ENCODE measurements at regions not wholly inside any gene's neighbourhood (a gene's known extent, or its start where the extent isn't known, plus 50 kb on each side); places are given as distances from the start of the nearest gene placed in this dataset.

- no peak for DNase-seq (ENCODE audit: low read depth in 1 of 2, low spot score in 1 of 2)
- TF ChIP-seq POLR2AphosphoS5 (IDR thresholded peaks at IDR 0.05; ENCODE audit: low read depth) (no peak), GABPA (IDR thresholded peaks at IDR 0.05; ENCODE audit: low read depth) (no peak), SPI1 (IDR thresholded peaks at IDR 0.05; ENCODE audit: borderline replicate concordance, low read depth) (no peak)
- Histone ChIP-seq H3K27me3 (ENCODE audit: insufficient read depth, poor library complexity, severe bottlenecking) (no peaks in the 10 kb centered on the region), H3K4me3 (replicated peaks; ENCODE audit: insufficient read depth, low read length) (no peak overlapping the region), H3K27ac (replicated peaks) (no peak overlapping the region)
Measured at GRCh38 chr6:92770540-92770939, 648.8 kb downstream of the EPHA7 start.

GRCh38 chr6:92767101-92767500 lies 652.3 kb downstream of the EPHA7 start:
- TF ChIP-seq SPI1 (IDR thresholded peaks at IDR 0.05; ENCODE audit: borderline replicate concordance, low read depth) = no peak
- DNase-seq (ENCODE audit: low read depth in 1 of 2, low spot score in 1 of 2) = no peak
- H3K27ac ChIP-seq (replicated peaks) = no peak overlapping the region
- H3K4me3 ChIP-seq (replicated peaks; ENCODE audit: insufficient read depth, low read length) = no peak overlapping the region
- H3K27me3 ChIP-seq (ENCODE audit: insufficient read depth, poor library complexity, severe bottlenecking) = no peaks in the 10 kb centered on the region

- no peak overlapping the region for H3K27ac ChIP-seq (replicated peaks)
- TF ChIP-seq POLR2AphosphoS5 (IDR thresholded peaks at IDR 0.05; ENCODE audit: low read depth) = no peak
- no peak for TF ChIP-seq SPI1 (IDR thresholded peaks at IDR 0.05; ENCODE audit: borderline replicate concordance, low read depth)
- H3K4me3 ChIP-seq (replicated peaks; ENCODE audit: insufficient read depth, low read length) = no peak overlapping the region
- H3K27me3 ChIP-seq (ENCODE audit: insufficient read depth, poor library complexity, severe bottlenecking) = no peaks in the 10 kb centered on the region
- no peak for DNase-seq (ENCODE audit: low read depth in 1 of 2, low spot score in 1 of 2)
Measured at GRCh38 chr6:92763680-92764079, 655.7 kb downstream of the EPHA7 start.

GRCh38 chr6:92763274-92763584 lies 656.1 kb downstream of the EPHA7 start:
- no peak for TF ChIP-seq SPI1 (IDR thresholded peaks at IDR 0.05; ENCODE audit: borderline replicate concordance, low read depth)
- no peak for TF ChIP-seq GABPA (IDR thresholded peaks at IDR 0.05; ENCODE audit: low read depth)
- no peak for TF ChIP-seq CTCF (IDR thresholded peaks at IDR 0.05; ENCODE audit: insufficient read depth, low read length)
- no peak for TF ChIP-seq REST (IDR thresholded peaks at IDR 0.05; ENCODE audit: insufficient replicate concordance, low read depth)
- TF ChIP-seq POLR2AphosphoS5 (IDR thresholded peaks at IDR 0.05; ENCODE audit: low read depth) = no peak
- Histone ChIP-seq H3K27ac (replicated peaks) (no peak overlapping the region), H3K27me3 (ENCODE audit: insufficient read depth, poor library complexity, severe bottlenecking) (no peaks in the 10 kb centered on the region), H3K4me3 (replicated peaks; ENCODE audit: insufficient read depth, low read length) (no peak overlapping the region)
- DNase-seq (ENCODE audit: low read depth in 1 of 2, low spot score in 1 of 2) = no peak

- no peak overlapping the region for H3K27ac ChIP-seq (replicated peaks)
- TF ChIP-seq GABPA (IDR thresholded peaks at IDR 0.05; ENCODE audit: low read depth) = no peak
- no peak for TF ChIP-seq POLR2AphosphoS5 (IDR thresholded peaks at IDR 0.05; ENCODE audit: low read depth)
- no peak for TF ChIP-seq SPI1 (IDR thresholded peaks at IDR 0.05; ENCODE audit: borderline replicate concordance, low read depth)
- TF ChIP-seq REST (IDR thresholded peaks at IDR 0.05; ENCODE audit: insufficient replicate concordance, low read depth) = no peak
- TF ChIP-seq CTCF (IDR thresholded peaks at IDR 0.05; ENCODE audit: insufficient read depth, low read length) = no peak
- no peaks in the 10 kb centered on the region for H3K27me3 ChIP-seq (ENCODE audit: insufficient read depth, poor library complexity, severe bottlenecking)
- DNase-seq (ENCODE audit: low read depth in 1 of 2, low spot score in 1 of 2) = no peak
- H3K4me3 ChIP-seq (replicated peaks; ENCODE audit: insufficient read depth, low read length) = no peak overlapping the region
Measured at GRCh38 chr6:92762443-92763273, 656.7 kb downstream of the EPHA7 start.
